ENCODE measurements at regions not wholly inside any gene's neighbourhood (a gene's known extent, or its start where the extent isn't known, plus 50 kb on each side); places are given as distances from the start of the nearest gene placed in this dataset.

DNA sequence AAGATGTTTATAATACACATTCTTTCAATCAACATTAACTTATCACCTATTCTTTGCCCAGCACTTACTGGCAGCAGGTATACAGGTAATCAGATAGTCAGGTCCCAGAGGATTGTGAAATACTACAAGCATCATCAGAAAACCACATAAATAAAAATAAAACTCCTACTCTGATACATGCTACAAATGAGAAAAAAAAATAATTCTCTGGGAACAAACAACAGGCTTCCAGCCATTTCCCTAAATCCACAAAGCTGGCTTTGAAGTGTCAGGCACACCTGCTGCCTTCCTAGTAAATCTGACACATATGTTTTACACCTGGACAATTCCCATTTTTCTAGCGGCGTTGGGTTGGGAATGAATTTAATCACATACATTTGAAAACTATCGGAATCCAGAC is 384.5 kb upstream of the CDH4 start:
- Histone ChIP-seq H3K9ac (ENCODE audit: low read length) (no peak overlapping the region), H3K9me3 (ENCODE audit: control insufficient read depth, low read length) (no peaks in the 10 kb centered on the region), H3K27me3 (ENCODE audit: control insufficient read depth, insufficient read depth, low read length) (no peaks in the 10 kb centered on the region), H3K4me3 (ENCODE audit: low read length) (no peak overlapping the region), H3K36me3 (ENCODE audit: control insufficient read depth, insufficient read depth, low read length) (no peaks in the 10 kb centered on the region), H3K4me1 (ENCODE audit: control insufficient read depth, insufficient read depth, low read length) (no peaks in the 10 kb centered on the region)

DNA sequence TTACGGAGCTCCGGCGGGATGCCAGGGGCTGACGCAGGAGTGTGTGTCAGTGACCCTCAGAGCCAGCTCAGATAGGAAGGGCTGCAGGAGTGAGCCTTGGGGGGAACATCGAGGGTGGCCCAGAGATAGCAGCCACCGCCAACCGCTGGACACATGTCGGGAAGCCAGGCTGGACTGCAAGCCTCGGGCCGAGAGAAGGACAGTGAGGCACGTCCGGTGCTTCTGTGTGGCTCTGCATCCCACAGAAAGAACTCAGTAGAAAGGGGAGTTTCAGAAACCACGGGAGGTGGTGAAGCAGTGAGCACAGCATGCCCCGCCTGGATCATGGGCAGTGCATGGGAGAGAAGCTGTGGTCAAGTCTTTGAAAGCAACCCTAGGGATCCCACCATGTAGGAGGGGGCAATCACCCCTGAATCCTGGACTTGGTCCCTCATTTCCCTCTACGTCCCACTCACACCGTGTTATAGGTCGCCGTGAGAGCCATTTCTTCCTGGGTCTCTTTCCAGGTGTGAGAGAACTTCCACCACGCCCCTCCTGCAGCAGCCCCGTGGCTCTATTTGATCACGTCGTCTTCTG is 383.7 kb upstream of the CDH4 start:
- Histone ChIP-seq H3K4me3 (ENCODE audit: low read length) (no peak overlapping the region), H3K27me3 (ENCODE audit: control insufficient read depth, insufficient read depth, low read length) (no peaks in the 10 kb centered on the region), H3K9me3 (ENCODE audit: control insufficient read depth, low read length) (no peaks in the 10 kb centered on the region), H3K4me1 (ENCODE audit: control insufficient read depth, insufficient read depth, low read length) (no peaks in the 10 kb centered on the region), H3K36me3 (ENCODE audit: control insufficient read depth, insufficient read depth, low read length) (no peaks in the 10 kb centered on the region), H3K9ac (ENCODE audit: low read length) (no peak overlapping the region)

DNA sequence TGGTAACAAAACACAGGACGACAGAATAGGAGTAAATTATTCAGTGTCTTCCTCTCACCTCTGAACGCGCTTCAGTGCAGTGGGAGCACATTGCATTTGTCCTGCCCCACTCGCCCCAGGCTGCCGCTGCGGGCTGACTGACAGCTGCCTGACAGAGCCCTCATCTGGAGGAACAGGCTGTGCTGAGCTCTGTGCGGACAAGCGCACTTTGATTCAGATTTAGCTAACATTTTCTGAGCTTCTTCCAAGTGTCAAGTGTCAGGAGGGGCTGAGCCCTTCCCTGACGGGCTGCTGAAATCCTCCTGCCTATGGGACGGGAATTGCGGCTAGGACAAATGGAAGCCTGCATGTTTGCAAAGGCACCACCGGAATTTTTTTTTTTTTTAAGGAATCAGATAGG is 383.0 kb upstream of the CDH4 start:
- Histone ChIP-seq H3K4me1 (ENCODE audit: control insufficient read depth, insufficient read depth, low read length) (no peaks in the 10 kb centered on the region), H3K27me3 (ENCODE audit: control insufficient read depth, insufficient read depth, low read length) (no peaks in the 10 kb centered on the region), H3K4me3 (ENCODE audit: low read length) (no peak overlapping the region), H3K36me3 (ENCODE audit: control insufficient read depth, insufficient read depth, low read length) (no peaks in the 10 kb centered on the region), H3K9me3 (ENCODE audit: control insufficient read depth, low read length) (no peaks in the 10 kb centered on the region), H3K9ac (ENCODE audit: low read length) (no peak overlapping the region)

GRCh38 chr20:60869625-60870024 is 382.4 kb upstream of the CDH4 start:
- no peaks in the 10 kb centered on the region for H3K4me1 ChIP-seq (ENCODE audit: control insufficient read depth, insufficient read depth, low read length)
- no peaks in the 10 kb centered on the region for H3K9me3 ChIP-seq (ENCODE audit: control insufficient read depth, low read length)
- no peak overlapping the region for H3K9ac ChIP-seq (ENCODE audit: low read length)
- H3K36me3 ChIP-seq (ENCODE audit: control insufficient read depth, insufficient read depth, low read length) = no peaks in the 10 kb centered on the region
- no peak overlapping the region for H3K4me3 ChIP-seq (ENCODE audit: low read length)
- H3K27me3 ChIP-seq (ENCODE audit: control insufficient read depth, insufficient read depth, low read length) = no peaks in the 10 kb centered on the region

GRCh38 chr20:60870040-60870439 is 382.0 kb upstream of the CDH4 start:
- no peaks in the 10 kb centered on the region for H3K9me3 ChIP-seq (ENCODE audit: control insufficient read depth, low read length)
- no peaks in the 10 kb centered on the region for H3K27me3 ChIP-seq (ENCODE audit: control insufficient read depth, insufficient read depth, low read length)
- no peaks in the 10 kb centered on the region for H3K36me3 ChIP-seq (ENCODE audit: control insufficient read depth, insufficient read depth, low read length)

DNA sequence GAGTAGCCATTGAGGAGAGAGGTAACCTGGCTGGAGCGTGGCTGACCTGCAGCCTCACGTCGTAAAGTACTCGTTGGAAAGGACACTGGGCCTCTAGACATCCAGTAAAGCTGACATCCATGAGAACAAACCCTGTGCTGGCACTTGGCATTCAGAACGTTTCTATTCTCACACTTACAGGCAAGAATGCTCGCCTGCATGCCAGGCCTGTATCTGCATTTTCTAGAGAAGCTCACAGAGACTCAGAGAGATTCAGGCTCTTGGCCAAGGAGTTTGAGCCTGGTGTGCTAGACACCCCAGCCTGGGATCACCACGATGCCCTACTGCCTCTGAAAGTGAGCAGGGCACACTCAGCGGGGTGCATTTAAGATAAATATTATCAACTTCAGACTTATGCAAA is 379.8 kb upstream of the CDH4 start:
- no peak overlapping the region for H3K4me3 ChIP-seq (ENCODE audit: low read length)
- H3K36me3 ChIP-seq (ENCODE audit: control insufficient read depth, insufficient read depth, low read length) = no peaks in the 10 kb centered on the region
- no peaks in the 10 kb centered on the region for H3K9me3 ChIP-seq (ENCODE audit: control insufficient read depth, low read length)
- H3K4me1 ChIP-seq (ENCODE audit: control insufficient read depth, insufficient read depth, low read length) = no peaks in the 10 kb centered on the region
- H3K27me3 ChIP-seq (ENCODE audit: control insufficient read depth, insufficient read depth, low read length) = no peaks in the 10 kb centered on the region
- H3K9ac ChIP-seq (ENCODE audit: low read length) = no peak overlapping the region

More at GRCh38 chr20:60870040-60870439, 382.0 kb upstream of the CDH4 start:
- H3K4me3 ChIP-seq (ENCODE audit: low read length) = no peak overlapping the region
- no peaks in the 10 kb centered on the region for H3K4me1 ChIP-seq (ENCODE audit: control insufficient read depth, insufficient read depth, low read length)
- no peak overlapping the region for H3K9ac ChIP-seq (ENCODE audit: low read length)

DNA sequence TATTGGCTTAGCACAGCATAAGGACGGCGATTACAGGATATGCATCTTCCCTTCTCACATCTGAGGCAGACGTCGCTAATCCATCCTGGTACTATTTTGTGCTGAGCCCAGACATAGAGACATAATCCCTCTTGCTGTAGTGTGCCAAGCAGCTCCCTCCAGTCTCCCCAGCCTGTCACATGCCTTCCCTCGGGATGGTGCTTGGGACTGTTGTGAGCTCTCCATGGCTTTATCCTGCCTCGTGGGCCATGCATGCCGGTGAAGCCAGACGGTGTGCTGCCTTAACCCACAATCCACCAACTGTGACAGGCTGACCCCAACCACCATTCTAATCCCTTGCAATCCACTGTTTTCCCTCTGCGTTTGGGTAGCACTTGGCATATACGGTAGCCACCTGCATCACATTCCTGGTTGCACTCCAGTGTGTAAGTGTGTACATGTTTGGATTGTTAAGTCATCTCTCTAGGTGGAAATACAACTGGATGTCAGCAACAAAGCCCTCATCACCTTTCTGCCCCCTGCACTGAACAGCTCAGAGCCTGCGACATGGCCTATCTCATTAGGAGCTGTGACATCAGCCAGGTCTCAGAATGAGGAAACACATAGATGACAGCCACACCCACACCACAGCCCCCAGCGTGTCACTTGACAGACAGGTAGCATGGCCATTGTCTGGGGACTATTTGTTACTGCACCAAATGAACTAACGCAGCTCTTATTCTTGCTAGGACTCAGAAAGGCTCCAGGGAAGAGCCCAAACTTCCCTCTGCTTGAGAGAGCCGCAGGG is 374.8 kb upstream of the CDH4 start:
- Histone ChIP-seq H3K27me3 (ENCODE audit: control insufficient read depth, insufficient read depth, low read length) (no peaks in the 10 kb centered on the region), H3K36me3 (ENCODE audit: control insufficient read depth, insufficient read depth, low read length) (no peaks in the 10 kb centered on the region), H3K4me3 (ENCODE audit: low read length) (no peak overlapping the region), H3K9me3 (ENCODE audit: control insufficient read depth, low read length) (no peaks in the 10 kb centered on the region), H3K9ac (ENCODE audit: low read length) (no peak overlapping the region), H3K4me1 (ENCODE audit: control insufficient read depth, insufficient read depth, low read length) (no peaks in the 10 kb centered on the region)

DNA sequence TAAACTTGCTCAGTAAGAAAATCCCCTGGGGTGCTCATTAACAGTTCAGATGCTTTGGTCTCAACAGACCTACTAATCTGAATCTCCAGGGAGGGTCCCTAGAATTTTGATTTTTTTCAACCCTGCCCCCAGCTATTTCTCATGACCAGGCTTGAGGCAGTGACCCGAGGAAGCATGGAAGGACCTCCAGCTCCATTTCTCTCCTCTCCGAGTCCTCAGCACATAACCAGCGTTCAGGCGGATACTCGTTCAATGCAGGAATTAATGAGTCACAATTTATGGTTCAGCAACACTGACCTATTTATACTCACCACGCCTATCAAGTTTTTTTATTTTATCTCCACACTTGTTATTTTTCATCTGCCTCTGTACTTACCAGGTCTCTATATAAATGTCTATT is 369.2 kb upstream of the CDH4 start:
- H3K9me3 ChIP-seq (ENCODE audit: control insufficient read depth, low read length) = no peaks in the 10 kb centered on the region
- H3K27me3 ChIP-seq (ENCODE audit: control insufficient read depth, insufficient read depth, low read length) = no peaks in the 10 kb centered on the region
- H3K4me3 ChIP-seq (ENCODE audit: low read length) = no peak overlapping the region
- H3K4me1 ChIP-seq (ENCODE audit: control insufficient read depth, insufficient read depth, low read length) = no peaks in the 10 kb centered on the region
- H3K36me3 ChIP-seq (ENCODE audit: control insufficient read depth, insufficient read depth, low read length) = no peaks in the 10 kb centered on the region
- H3K9ac ChIP-seq (ENCODE audit: low read length) = no peak overlapping the region

GRCh38 chr20:60883496-60883895 is 368.6 kb upstream of the CDH4 start:
- Histone ChIP-seq H3K9me3 (ENCODE audit: control insufficient read depth, low read length) (no peaks in the 10 kb centered on the region), H3K4me3 (ENCODE audit: low read length) (no peak overlapping the region), H3K4me1 (ENCODE audit: control insufficient read depth, insufficient read depth, low read length) (no peaks in the 10 kb centered on the region), H3K9ac (ENCODE audit: low read length) (no peak overlapping the region), H3K27me3 (ENCODE audit: control insufficient read depth, insufficient read depth, low read length) (no peaks in the 10 kb centered on the region), H3K36me3 (ENCODE audit: control insufficient read depth, insufficient read depth, low read length) (no peaks in the 10 kb centered on the region)

DNA sequence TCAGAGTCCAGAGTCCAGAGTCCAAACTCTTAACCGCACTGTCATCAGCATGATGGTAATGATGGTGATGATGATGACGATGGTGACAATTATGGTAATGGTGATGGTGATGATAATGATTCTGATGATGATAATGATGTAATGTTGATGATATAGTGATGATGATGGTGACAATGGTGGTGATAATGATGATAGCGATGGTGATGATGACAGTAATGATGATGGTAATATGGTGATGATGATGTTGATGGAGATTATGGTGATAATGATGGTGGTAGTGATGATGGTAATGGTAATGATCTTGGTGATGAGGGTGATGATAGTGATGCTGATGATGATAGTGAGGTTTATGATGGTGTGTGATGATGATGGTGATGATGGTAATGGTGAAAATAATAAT is 367.8 kb upstream of the CDH4 start:
- Histone ChIP-seq H3K9me3 (ENCODE audit: control insufficient read depth, low read length) (no peaks in the 10 kb centered on the region), H3K4me3 (ENCODE audit: low read length) (no peak overlapping the region), H3K9ac (ENCODE audit: low read length) (no peak overlapping the region), H3K36me3 (ENCODE audit: control insufficient read depth, insufficient read depth, low read length) (no peaks in the 10 kb centered on the region), H3K27me3 (ENCODE audit: control insufficient read depth, insufficient read depth, low read length) (no peaks in the 10 kb centered on the region), H3K4me1 (ENCODE audit: control insufficient read depth, insufficient read depth, low read length) (no peaks in the 10 kb centered on the region)

DNA sequence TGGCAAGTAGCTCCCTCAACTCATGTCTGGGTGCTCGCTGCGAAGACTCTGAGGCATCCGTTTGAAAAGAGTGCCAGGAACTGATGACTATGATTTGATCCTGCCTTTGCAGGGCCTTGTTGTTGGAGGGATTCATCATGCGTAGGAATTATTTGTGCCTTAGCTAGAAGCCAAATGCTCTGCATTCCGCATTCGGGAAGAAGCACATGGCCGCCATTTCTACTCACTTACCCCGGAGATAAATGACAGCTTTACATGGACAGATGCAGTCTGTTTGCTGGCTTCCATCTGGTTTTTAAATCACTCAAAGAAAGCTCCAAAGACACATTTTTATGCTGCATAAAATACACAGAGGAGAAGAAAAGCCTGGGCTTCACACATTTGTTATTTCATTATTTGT is 363.3 kb upstream of the CDH4 start:
- Histone ChIP-seq H3K9ac (ENCODE audit: low read length) (no peak overlapping the region), H3K4me1 (ENCODE audit: control insufficient read depth, insufficient read depth, low read length) (no peaks in the 10 kb centered on the region), H3K36me3 (ENCODE audit: control insufficient read depth, insufficient read depth, low read length) (no peaks in the 10 kb centered on the region), H3K4me3 (ENCODE audit: low read length) (no peak overlapping the region), H3K9me3 (ENCODE audit: control insufficient read depth, low read length) (no peaks in the 10 kb centered on the region), H3K27me3 (ENCODE audit: control insufficient read depth, insufficient read depth, low read length) (no peaks in the 10 kb centered on the region)

GRCh38 chr20:60892095-60892813 is 359.8 kb upstream of the CDH4 start:
- Histone ChIP-seq H3K27me3 (ENCODE audit: control insufficient read depth, insufficient read depth, low read length) (no peaks in the 10 kb centered on the region), H3K9ac (ENCODE audit: low read length) (no peak overlapping the region), H3K9me3 (ENCODE audit: control insufficient read depth, low read length) (no peaks in the 10 kb centered on the region), H3K4me3 (ENCODE audit: low read length) (no peak overlapping the region), H3K4me1 (ENCODE audit: control insufficient read depth, insufficient read depth, low read length) (no peaks in the 10 kb centered on the region), H3K36me3 (ENCODE audit: control insufficient read depth, insufficient read depth, low read length) (no peaks in the 10 kb centered on the region)
